ENCODE measurements at regions not wholly inside any gene's neighbourhood (a gene's known extent, or its start where the extent isn't known, plus 50 kb on each side); places are given as distances from the start of the nearest gene placed in this dataset.

- no peak overlapping the region for H3K4me3 ChIP-seq (ENCODE audit: low read length)
- no peak for TF ChIP-seq CTCF (conservative IDR thresholded peaks at IDR 0.05; ENCODE audit: low read depth, low read length)
- DNase-seq (ENCODE audit: low read depth), result no peak
Observed at GRCh38 chr13:57491318-57491717, 140.2 kb upstream of the PCDH17 start.

- DNase-seq (ENCODE audit: low read depth), result no peak
- no peak for TF ChIP-seq CTCF (conservative IDR thresholded peaks at IDR 0.05; ENCODE audit: low read depth, low read length)
- no peak overlapping the region for H3K4me3 ChIP-seq (ENCODE audit: low read length)
Observed at GRCh38 chr13:57507752-57508463, 123.6 kb upstream of the PCDH17 start.

- TF ChIP-seq CTCF (conservative IDR thresholded peaks at IDR 0.05; ENCODE audit: low read depth, low read length), result no peak
- DNase-seq (ENCODE audit: low read depth), result no peak
Observed at GRCh38 chr13:57511603-57512002, 119.9 kb upstream of the PCDH17 start.

GRCh38 chr13:57527114-57527735 is 104.3 kb upstream of the PCDH17 start:
- no peak for DNase-seq (ENCODE audit: low read depth)
- no peak overlapping the region for H3K4me3 ChIP-seq (ENCODE audit: low read length)
- TF ChIP-seq CTCF (conservative IDR thresholded peaks at IDR 0.05; ENCODE audit: low read depth, low read length), result no peak

More at GRCh38 chr13:57511603-57512002, 119.9 kb upstream of the PCDH17 start:
- H3K4me3 ChIP-seq (ENCODE audit: low read length), result no peak overlapping the region

GRCh38 chr13:57531256-57531655 is 100.3 kb upstream of the PCDH17 start:
- no peak for TF ChIP-seq CTCF (conservative IDR thresholded peaks at IDR 0.05; ENCODE audit: low read depth, low read length)
- no peak for DNase-seq (ENCODE audit: low read depth)
- H3K4me3 ChIP-seq (ENCODE audit: low read length), result no peak overlapping the region

GRCh38 chr13:57546942-57547341 is 84.6 kb upstream of the PCDH17 start:
- no peak overlapping the region for H3K4me3 ChIP-seq (ENCODE audit: low read length)
- DNase-seq (ENCODE audit: low read depth), result no peak
- TF ChIP-seq CTCF (conservative IDR thresholded peaks at IDR 0.05; ENCODE audit: low read depth, low read length), result no peak

GRCh38 chr13:57552437-57552836 is 79.1 kb upstream of the PCDH17 start:
- no peak for TF ChIP-seq CTCF (conservative IDR thresholded peaks at IDR 0.05; ENCODE audit: low read depth, low read length)
- no peak for DNase-seq (ENCODE audit: low read depth)
- no peak overlapping the region for H3K4me3 ChIP-seq (ENCODE audit: low read length)
